Kidney epithelial cell (primary cell): ENCODE measurements at regions not wholly inside any gene's neighbourhood (a gene's known extent, or its start where the extent isn't known, plus 50 kb on each side); places are given as distances from the start of the nearest gene placed in this dataset.

Experiments
- DNase-seq: peaks from one replicate; pipeline ENCODE4 v3.0.0-alpha.2; 2010; ENCODE audit warnings: low read depth
- H3K27me3 ChIP-seq: 2 replicates; pipeline ENCODE4 v1.6.0; 2011; ENCODE audit warnings: low read length; ENCODE audit not compliant: control insufficient read depth, insufficient read depth
- H3K36me3 ChIP-seq: 2 replicates; pipeline ENCODE4 v1.5.1; 2011; ENCODE audit warnings: low read length; ENCODE audit not compliant: control insufficient read depth, insufficient read depth
- H3K4me3 ChIP-seq: 2 replicates; pipeline ENCODE4 v1.5.1; 2011; ENCODE audit warnings: low read depth, mild to moderate bottlenecking, control low read depth, low read length
- TF ChIP-seq, protein P1 (sequence below): IDR thresholded peaks from 2 replicates; pipeline ENCODE4 v1.5.1; 2011; ENCODE audit warnings: mild to moderate bottlenecking, moderate library complexity, low read length, control low read depth, inconsistent platforms; ENCODE audit not compliant: insufficient read depth, poor library complexity, severe bottlenecking

GRCh38 chr3:107446706-107447105 lies 69.5 kb downstream of the CCDC54 start:
- TF ChIP-seq, protein P1, sequence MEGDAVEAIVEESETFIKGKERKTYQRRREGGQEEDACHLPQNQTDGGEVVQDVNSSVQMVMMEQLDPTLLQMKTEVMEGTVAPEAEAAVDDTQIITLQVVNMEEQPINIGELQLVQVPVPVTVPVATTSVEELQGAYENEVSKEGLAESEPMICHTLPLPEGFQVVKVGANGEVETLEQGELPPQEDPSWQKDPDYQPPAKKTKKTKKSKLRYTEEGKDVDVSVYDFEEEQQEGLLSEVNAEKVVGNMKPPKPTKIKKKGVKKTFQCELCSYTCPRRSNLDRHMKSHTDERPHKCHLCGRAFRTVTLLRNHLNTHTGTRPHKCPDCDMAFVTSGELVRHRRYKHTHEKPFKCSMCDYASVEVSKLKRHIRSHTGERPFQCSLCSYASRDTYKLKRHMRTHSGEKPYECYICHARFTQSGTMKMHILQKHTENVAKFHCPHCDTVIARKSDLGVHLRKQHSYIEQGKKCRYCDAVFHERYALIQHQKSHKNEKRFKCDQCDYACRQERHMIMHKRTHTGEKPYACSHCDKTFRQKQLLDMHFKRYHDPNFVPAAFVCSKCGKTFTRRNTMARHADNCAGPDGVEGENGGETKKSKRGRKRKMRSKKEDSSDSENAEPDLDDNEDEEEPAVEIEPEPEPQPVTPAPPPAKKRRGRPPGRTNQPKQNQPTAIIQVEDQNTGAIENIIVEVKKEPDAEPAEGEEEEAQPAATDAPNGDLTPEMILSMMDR, result no peak
- Histone ChIP-seq H3K27me3 (no peaks in the 10 kb centered on the region), H3K36me3 (no peaks in the 10 kb centered on the region), H3K4me3 (no peak overlapping the region)
- no peak for DNase-seq

DNA sequence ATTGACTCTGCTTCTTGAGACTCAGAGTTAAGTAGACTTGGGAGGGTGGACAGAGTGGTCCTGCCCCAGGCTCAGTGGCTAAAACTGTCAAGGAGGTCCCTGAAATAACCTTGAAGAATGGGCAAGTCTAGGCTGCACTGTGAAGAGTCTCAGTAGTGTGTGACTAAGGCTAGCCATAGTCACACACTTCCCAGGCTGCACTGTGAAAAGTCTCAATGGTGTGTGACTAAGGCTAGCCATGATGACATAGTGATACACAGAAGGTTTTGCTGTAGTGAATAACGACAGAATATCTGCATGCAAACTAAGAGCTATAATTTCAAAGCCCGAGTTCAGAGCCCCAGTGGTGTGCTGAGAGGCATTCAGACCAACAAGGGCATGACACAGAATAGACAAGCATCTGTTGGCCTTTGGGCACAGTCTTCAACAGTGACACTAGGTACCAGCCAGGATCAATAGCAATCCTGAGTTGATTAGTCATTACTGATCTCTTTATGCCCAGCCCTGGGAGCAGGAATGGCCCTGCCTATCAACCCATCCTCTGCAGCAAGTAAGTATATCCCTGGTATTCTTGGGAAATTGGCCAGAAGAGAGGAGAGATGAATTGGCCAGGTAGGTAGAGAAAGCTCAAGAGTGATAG lies 72.4 kb upstream of the BBX start:
- H3K27me3 ChIP-seq, result no peaks in the 10 kb centered on the region
- H3K4me3 ChIP-seq, result no peak overlapping the region
- no peaks in the 10 kb centered on the region for H3K36me3 ChIP-seq
- TF ChIP-seq, protein P1, result no peak
- no peak for DNase-seq

DNA sequence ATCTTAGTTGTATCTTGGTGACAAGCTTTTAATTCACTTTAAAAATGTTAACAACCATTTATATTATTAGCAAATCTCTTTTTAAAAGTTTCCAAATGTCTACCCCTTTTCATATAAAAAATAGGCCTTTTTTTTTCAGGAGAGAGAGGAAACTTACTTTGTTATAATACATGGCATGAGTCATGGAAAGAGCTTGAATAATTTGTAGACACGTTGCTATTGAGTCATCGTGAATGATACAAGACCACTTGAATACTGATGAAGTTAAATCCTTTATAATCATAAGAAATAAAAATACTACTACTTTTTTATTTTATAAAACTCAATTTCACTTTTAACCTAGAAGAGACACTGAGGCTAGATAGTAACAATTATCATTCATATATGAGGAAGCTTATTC lies 70.3 kb upstream of the BBX start:
- no peak for DNase-seq
- TF ChIP-seq, protein P1, result no peak
- H3K27me3 ChIP-seq, result no peaks in the 10 kb centered on the region
- H3K36me3 ChIP-seq, result no peaks in the 10 kb centered on the region
- H3K4me3 ChIP-seq, result no peak overlapping the region

- no peak for DNase-seq
- TF ChIP-seq, protein P1, result no peak
- Histone ChIP-seq H3K36me3 (no peaks in the 10 kb centered on the region), H3K4me3 (no peak overlapping the region), H3K27me3 (no peaks in the 10 kb centered on the region)
Observed at GRCh38 chr3:107453504-107453903, 69.3 kb upstream of the BBX start.

- H3K36me3 ChIP-seq, result no peaks in the 10 kb centered on the region
- TF ChIP-seq, protein P1, result no peak
- H3K27me3 ChIP-seq, result no peaks in the 10 kb centered on the region
- no peak for DNase-seq
- H3K4me3 ChIP-seq, result no peak overlapping the region
Observed at GRCh38 chr3:107455621-107456020, 67.1 kb upstream of the BBX start.

- no peaks in the 10 kb centered on the region for H3K27me3 ChIP-seq
- no peak for DNase-seq
- TF ChIP-seq, protein P1, result no peak
- H3K36me3 ChIP-seq, result no peaks in the 10 kb centered on the region
- no peak overlapping the region for H3K4me3 ChIP-seq
Observed at GRCh38 chr3:107456501-107456900, 66.3 kb upstream of the BBX start.
